ENCODE measurements at regions not wholly inside any gene's neighbourhood (a gene's known extent, or its start where the extent isn't known, plus 50 kb on each side); places are given as distances from the start of the nearest gene placed in this dataset.

DNA sequence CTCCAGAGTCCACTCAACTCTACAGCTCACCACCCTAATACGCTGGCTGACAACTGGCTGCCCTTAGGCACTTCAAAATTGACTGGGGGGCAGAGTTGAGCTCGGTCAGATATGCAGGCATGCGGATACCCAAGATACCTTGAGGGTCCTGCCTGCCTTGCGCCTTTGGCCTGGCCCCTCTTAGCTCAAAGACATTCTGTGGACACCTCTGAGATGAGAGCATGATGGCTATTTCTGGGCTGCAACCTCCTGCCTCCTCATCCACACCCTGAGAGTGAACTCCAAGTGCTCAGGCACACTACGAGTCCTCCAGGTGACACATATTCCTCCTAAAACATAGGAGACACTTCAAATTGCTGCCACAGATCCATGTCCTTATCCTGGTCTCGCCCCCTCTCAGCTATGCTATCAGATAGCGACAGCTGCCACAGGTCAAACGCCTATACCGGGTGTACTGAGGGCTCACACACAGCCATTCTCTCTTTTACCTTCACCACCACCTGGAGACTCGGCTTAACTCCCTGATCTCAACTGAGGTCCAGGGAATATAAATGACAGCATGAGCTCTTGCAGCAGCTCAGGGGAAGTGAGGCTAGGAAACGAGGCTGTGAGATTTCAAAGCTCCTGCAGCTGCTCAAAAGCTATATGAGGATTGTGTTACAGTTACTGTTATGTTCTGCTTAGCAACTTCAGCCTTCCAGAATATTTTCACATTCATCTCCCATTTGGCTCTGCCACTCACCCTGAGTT is 60.5 kb upstream of the TEX51 start:
- Mint-ChIP-seq H3K4me3 (no peak overlapping the region), H3K27me3 (no peaks in the 10 kb centered on the region), H3K36me3 (no peaks in the 10 kb centered on the region), H3K4me1 (ENCODE audit: unreplicated experiment) (no peaks in the 10 kb centered on the region), H3K9me3 (no peaks in the 10 kb centered on the region), H3K27ac (no peak overlapping the region)
- DNase-seq (ENCODE audit: extremely low spot score, unreplicated experiment) = peak; percentile 47
- TF ChIP-seq, protein P1, sequence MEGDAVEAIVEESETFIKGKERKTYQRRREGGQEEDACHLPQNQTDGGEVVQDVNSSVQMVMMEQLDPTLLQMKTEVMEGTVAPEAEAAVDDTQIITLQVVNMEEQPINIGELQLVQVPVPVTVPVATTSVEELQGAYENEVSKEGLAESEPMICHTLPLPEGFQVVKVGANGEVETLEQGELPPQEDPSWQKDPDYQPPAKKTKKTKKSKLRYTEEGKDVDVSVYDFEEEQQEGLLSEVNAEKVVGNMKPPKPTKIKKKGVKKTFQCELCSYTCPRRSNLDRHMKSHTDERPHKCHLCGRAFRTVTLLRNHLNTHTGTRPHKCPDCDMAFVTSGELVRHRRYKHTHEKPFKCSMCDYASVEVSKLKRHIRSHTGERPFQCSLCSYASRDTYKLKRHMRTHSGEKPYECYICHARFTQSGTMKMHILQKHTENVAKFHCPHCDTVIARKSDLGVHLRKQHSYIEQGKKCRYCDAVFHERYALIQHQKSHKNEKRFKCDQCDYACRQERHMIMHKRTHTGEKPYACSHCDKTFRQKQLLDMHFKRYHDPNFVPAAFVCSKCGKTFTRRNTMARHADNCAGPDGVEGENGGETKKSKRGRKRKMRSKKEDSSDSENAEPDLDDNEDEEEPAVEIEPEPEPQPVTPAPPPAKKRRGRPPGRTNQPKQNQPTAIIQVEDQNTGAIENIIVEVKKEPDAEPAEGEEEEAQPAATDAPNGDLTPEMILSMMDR (conservative IDR thresholded peaks at IDR 0.05) = no peak

GRCh38 chr2:126838716-126838985 is 60.0 kb upstream of the TEX51 start:
- no peaks in the 10 kb centered on the region for H3K4me1 Mint-ChIP-seq (ENCODE audit: unreplicated experiment)
- no peaks in the 10 kb centered on the region for H3K36me3 Mint-ChIP-seq
- DNase-seq (ENCODE audit: extremely low spot score, unreplicated experiment) = no peak
- H3K9me3 Mint-ChIP-seq = no peaks in the 10 kb centered on the region
- TF ChIP-seq, protein P1 (conservative IDR thresholded peaks at IDR 0.05) = no peak
- H3K27me3 Mint-ChIP-seq = no peaks in the 10 kb centered on the region
- H3K4me3 Mint-ChIP-seq = no peak overlapping the region
- H3K27ac Mint-ChIP-seq = no peak overlapping the region

DNA sequence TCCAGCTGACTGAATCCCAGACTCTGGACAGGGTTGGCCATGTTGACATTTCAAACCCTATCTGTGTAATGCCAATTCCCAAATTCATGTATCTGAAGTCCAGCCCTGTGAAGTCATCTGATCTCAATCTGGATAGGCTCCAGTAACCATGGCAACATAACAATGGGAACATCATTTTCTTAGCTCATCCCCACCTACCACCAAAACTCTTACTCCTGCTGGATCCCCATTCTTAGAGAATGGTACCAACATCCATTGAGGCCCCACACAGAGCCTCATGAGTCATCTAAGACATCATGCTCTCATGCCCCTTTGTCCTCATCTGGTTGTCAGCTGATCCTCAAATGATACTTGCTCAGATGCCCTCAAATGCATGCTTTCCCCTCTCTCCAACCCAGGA is 58.9 kb upstream of the TEX51 start:
- no peak overlapping the region for H3K27ac Mint-ChIP-seq
- no peaks in the 10 kb centered on the region for H3K9me3 Mint-ChIP-seq
- DNase-seq (ENCODE audit: extremely low spot score, unreplicated experiment) = peak; percentile 15
- no peaks in the 10 kb centered on the region for H3K27me3 Mint-ChIP-seq
- no peak overlapping the region for H3K4me3 Mint-ChIP-seq
- TF ChIP-seq, protein P1 (conservative IDR thresholded peaks at IDR 0.05) = no peak
- H3K36me3 Mint-ChIP-seq = no peaks in the 10 kb centered on the region
- H3K4me1 Mint-ChIP-seq (ENCODE audit: unreplicated experiment) = no peaks in the 10 kb centered on the region

DNA sequence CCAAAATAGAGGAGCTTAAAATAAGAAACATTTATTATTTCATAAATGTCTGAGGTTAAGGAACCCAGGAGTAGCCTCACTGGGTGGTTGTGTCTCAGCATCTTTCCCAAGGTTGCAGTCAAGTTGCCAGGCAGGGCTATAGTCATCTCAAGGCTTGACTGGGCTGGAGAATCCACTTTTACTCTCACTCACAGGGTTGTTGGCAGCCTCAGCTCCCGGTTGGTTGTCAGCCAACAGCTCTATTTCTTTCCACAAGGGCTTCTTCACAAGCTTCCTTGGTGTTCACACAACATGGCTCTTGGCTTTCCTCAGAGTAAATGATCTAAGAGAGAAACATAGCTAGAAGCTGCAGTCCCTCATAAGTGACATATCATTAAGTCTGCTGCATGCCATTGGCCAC is 55.6 kb upstream of the TEX51 start:
- Mint-ChIP-seq H3K4me3 (no peak overlapping the region), H3K4me1 (ENCODE audit: unreplicated experiment) (no peaks in the 10 kb centered on the region), H3K27ac (no peak overlapping the region), H3K36me3 (no peaks in the 10 kb centered on the region), H3K9me3 (no peaks in the 10 kb centered on the region), H3K27me3 (no peaks in the 10 kb centered on the region)
- peak; percentile 8 for DNase-seq (ENCODE audit: extremely low spot score, unreplicated experiment)
- TF ChIP-seq, protein P1 (conservative IDR thresholded peaks at IDR 0.05) = no peak

DNA sequence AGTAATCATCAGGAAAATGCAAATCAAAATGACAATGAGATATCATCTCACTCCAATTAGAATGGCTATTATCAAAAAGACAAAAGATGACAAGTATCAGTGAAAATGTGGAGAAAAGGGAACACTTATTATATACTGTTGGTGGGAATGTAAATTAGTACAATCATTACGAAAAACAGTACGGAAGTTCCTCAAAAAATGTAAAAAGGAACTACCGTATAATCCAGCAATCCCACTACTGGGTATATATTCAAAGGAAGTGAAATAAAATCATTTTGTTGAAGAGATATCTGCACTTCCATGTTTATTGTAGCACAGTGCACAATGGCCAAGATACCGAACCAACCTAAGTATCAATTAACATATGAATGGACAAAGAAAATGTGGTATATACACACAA is 52.4 kb upstream of the TEX51 start:
- H3K9me3 Mint-ChIP-seq = no peaks in the 10 kb centered on the region
- H3K4me3 Mint-ChIP-seq = no peak overlapping the region
- H3K27me3 Mint-ChIP-seq = peaks cover 9% of the 10 kb centered on the region
- no peaks in the 10 kb centered on the region for H3K36me3 Mint-ChIP-seq
- H3K27ac Mint-ChIP-seq = no peak overlapping the region
- TF ChIP-seq, protein P1 (conservative IDR thresholded peaks at IDR 0.05) = no peak
- no peak for DNase-seq (ENCODE audit: extremely low spot score, unreplicated experiment)
- H3K4me1 Mint-ChIP-seq (ENCODE audit: unreplicated experiment) = no peaks in the 10 kb centered on the region
